ENCODE measurements at regions not wholly inside any gene's neighbourhood (a gene's known extent, or its start where the extent isn't known, plus 50 kb on each side); places are given as distances from the start of the nearest gene placed in this dataset.

- DNase-seq = no peak
Observed at GRCh38 chr22:47994045-47994444, 1231.6 kb downstream of the TBC1D22A start.

GRCh38 chr22:47990481-47990880 is 1228.0 kb downstream of the TBC1D22A start:
- no peak for DNase-seq

- DNase-seq = no peak
Observed at GRCh38 chr22:47987885-47988515, 1225.5 kb downstream of the TBC1D22A start.

- no peak for DNase-seq
Observed at GRCh38 chr22:47976219-47976618, 1213.8 kb downstream of the TBC1D22A start.

- no peak for DNase-seq
Observed at GRCh38 chr22:47967831-47968230, 1205.4 kb downstream of the TBC1D22A start.

GRCh38 chr22:47966316-47966715 is 1203.9 kb downstream of the TBC1D22A start:
- no peak for DNase-seq

DNA sequence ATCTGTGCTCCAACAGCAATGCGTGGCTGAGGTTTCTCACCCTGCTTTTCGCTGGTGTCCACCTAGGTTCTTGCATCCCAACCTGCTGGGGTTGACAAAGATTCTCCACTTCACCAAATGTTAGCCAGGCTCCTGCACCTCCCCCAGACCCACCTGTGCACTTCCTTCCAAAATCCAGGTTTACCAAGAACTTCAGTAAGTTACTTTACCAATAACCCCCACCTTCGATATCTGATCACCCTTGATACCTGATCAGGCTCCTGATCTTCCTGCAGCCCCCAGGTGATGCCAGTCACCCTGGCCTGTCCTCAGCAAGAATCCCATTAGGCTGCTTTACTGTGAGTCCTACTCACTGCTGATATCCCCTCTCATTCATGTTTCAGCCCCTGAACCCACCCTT is 1203.4 kb downstream of the TBC1D22A start:
- DNase-seq = no peak

GRCh38 chr22:47965066-47965465 is 1202.6 kb downstream of the TBC1D22A start:
- no peak for DNase-seq

DNA sequence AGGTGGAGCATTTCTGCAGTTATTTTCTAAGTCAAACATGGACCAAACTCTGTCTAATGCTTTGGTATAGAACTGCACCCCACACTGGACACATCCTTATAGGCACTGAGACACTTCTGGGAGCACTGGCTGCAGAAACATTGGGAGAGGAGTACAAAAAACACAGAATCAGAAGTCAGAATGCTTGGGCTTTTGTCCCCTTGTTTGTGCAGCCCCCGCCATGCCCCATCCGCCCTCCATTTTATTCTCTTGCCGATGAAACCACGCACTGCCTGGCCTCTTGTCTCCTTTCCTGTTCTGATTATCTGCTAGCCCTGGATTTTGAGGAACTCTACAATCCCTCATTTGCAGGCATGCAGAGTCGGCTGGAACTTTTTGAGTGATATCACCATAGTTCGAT is 1201.2 kb downstream of the TBC1D22A start:
- DNase-seq = no peak

- no peak for DNase-seq
Observed at GRCh38 chr22:47957649-47958048, 1195.2 kb downstream of the TBC1D22A start.

DNA sequence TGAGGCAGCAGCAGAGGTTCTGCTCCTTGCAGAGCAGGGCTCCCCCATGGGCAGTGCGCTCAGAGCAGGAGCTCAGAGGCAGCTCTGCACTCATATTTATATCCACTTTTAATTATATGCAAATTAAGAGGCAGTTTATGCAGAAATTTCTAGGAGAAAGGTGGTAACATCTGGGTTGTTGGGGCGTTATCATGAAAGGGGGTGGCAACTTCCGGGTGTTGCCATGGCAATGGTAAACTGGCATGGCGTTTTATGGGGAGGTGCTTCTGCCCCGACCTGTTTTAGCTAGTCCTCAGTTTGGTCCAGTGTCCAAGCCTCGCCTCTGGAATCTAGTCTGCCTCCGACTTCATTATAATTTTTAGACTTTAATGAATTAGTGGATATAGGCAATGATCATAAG is 1191.7 kb downstream of the TBC1D22A start:
- no peak for DNase-seq

GRCh38 chr22:47944941-47945340 is 1182.5 kb downstream of the TBC1D22A start:
- no peak for DNase-seq

DNA sequence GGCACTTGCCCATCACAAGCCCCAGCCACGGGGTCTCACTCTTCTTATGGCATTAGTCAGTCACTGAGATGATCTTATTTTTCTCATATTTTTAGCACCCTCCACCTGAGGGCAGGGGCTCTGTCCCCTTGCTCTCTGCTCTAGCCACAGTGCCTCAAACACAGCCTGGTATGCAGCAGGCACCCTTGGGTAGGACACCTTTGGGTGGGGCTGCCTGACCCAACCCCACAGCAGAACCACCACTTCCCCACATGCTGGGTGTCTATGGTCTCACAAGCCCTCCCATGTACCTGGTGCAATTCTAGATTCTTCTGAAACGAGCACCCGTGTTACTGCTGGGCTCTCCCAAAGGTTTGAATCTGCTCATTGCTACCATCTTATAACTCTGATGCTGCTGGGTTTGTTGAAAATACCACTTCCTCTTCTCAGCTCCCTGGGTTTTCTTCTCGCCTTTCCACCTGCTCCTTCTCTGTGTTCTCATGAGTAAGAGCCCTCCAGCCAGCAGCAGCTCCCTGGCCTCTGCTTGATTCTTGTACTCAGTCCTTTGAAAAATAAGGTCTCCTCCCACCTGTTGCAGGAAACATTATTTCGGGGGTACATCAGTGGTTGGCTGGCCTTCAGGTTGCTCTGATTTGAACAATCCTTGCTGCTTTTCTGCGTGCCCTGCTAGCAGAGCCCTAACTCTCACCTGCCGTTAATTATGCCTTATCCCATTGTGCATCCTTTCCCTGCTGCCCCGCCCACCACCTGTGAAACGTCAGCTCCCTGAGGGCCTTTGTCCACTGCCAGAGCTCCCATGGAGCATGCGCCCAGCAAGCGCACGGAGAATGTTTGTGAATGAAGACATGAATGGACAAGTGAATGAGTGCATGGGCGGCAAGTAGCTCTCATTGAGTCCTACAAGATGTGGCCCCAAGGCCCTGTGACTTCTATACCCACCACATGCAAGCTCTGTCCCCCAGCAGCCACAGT is 1181.6 kb downstream of the TBC1D22A start:
- DNase-seq = no peak

DNA sequence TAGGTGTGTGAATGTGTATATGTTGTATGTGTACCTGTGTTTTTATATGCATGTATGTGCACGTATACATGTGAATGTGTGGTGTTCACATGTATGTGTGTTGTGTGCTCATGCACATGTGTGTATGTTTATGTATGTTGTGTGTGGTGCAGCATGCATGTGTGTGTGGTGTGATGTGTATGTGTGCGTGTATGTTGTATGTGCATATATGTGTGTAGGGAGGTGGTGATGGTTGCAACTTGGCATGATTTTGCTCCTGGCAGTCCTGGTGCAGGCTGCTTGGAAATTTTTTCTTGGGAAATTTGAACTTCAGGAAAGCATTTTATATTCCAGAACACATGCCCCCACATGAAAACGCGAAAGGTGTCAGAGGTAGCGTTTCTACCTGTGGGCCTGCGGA is 1177.8 kb downstream of the TBC1D22A start:
- DNase-seq = no peak

GRCh38 chr22:47933891-47934290 is 1171.4 kb downstream of the TBC1D22A start:
- DNase-seq = no peak

GRCh38 chr22:47933226-47933625 is 1170.8 kb downstream of the TBC1D22A start:
- DNase-seq = no peak

DNA sequence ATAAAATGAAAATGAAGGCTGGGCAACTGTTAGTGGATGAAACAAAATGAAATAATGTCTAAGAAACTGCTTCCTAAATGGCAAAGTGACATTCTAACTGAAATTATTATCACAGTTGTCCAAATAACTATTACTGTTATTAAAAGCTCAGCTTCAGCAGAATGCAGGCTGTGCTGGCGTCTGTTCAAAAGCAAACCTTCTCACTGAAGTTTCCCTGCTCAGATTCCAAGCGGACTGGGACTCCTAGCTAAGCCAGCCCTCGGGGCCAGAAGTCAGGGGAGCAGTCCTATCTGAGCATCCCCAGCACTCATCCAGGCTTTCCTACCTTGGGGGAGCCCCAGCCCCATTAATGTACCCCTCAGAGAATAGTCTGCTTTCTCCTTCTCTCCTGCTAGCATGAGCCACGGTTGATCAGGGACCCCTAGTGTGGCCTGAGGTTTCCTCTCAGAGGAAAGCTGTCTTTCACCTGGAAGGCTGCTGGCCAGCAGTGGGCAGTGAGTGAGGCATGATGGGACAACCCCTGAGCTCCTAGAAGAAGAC is 1167.3 kb downstream of the TBC1D22A start:
- DNase-seq = no peak

DNA sequence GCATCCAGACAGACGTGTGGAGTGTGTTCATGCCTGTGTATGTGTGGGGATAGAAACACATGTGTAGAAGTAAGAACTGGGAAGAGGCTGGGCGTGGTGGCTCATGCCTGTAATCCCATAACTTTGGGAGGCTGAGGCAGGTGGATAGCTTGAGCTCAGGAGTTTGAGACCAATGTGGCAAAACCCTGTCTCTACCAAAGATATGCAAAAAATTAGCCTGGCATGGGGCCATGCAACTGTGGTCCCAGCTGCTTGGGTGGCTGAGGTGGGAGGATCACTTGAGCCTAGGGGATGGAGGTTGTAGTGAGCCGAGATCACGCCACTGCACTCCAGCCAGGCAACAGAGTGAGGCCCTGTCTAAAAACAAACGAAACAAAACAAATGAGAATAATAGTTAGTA is 1166.6 kb downstream of the TBC1D22A start:
- DNase-seq = no peak

DNA sequence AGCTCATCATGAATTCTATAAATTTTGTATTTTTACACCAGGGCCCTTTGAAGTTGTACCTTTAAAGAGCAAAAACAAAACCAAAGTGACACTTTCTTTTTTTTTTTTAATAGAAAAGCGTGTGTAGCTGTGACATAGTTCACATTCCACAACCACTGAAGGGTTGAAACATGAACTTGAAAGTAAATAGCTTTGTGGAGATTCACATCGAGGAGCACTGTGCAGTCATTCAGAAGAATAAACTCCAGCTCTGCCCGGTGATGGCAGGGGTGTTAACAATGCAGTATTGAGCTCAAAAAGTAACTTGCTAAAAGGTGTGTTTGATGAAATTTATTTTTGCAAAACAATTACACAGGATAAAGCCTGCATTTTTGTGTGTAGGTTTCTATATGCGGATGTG is 1166.2 kb downstream of the TBC1D22A start:
- no peak for DNase-seq

- no peak for DNase-seq
Observed at GRCh38 chr22:47927648-47928210, 1165.3 kb downstream of the TBC1D22A start.

- no peak for DNase-seq
Observed at GRCh38 chr22:47923011-47923427, 1160.6 kb downstream of the TBC1D22A start.

GRCh38 chr22:47921906-47922305 is 1159.5 kb downstream of the TBC1D22A start:
- DNase-seq = no peak

- DNase-seq = no peak
Observed at GRCh38 chr22:47920380-47920959, 1158.0 kb downstream of the TBC1D22A start.

Measured in bone marrow (tissue), 2 donors.